GM04504 (cell line): ENCODE measurements at regions not wholly inside any gene's neighbourhood (a gene's known extent, or its start where the extent isn't known, plus 50 kb on each side); places are given as distances from the start of the nearest gene placed in this dataset.
"Not testable (repeated sequence)": the region's sequence is repeated elsewhere in the genome, so short reads cannot be mapped to it uniquely, and the experiment has no call there.

Experiments used
- DNase-seq: peaks from one replicate; pipeline ENCODE4 v3.0.0-alpha.2; 2012; ENCODE audit warnings: low read depth

- no peak for DNase-seq
Measured at GRCh38 chr2:150669492-150669891, 182.0 kb upstream of the RND3 start.

DNA sequence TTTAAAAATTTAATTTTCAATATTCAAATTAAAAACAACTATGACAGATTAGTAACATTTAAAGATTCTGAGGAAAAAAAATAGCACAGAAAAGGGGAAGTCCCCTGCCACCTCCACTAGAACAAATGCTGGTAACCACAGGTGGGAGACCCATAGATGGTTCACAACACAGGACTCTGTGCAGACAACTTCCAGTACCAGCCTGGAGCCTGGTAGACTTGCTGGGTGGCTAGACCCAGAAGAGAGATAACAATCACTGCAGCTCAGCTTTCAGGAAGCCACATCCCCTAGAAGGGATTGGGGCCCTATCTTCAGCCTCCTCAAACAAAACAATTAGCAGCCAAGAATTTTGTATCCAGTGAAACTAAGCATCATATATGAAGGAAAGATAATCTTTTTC is 179.6 kb upstream of the RND3 start:
- DNase-seq, result not testable (repeated sequence)

DNA sequence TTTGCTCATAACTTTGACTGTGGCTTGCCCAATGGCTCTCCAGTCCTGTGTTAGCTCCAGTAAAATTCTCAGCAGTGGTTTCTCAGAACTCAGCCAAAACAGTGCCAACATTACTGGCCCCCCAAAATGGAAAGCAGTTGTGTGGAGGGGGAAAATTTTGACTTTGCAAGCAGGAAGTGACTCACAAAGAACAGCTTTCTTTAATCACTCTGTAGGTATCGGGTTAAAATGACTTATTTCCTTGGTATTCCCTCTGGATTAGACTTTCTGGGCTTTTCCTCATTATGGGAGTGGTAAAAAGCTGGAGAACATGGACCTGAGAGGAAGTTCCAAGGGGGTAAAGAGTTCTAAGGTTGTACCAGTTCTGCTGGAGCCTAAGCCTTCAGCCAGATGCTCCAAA is 175.7 kb upstream of the RND3 start:
- peak; percentile 60 for DNase-seq

GRCh38 chr2:150656002-150656401 is 168.5 kb upstream of the RND3 start:
- no peak for DNase-seq

GRCh38 chr2:150653351-150653750 is 165.9 kb upstream of the RND3 start:
- DNase-seq, result no peak

GRCh38 chr2:150647943-150648342 is 160.5 kb upstream of the RND3 start:
- no peak for DNase-seq

- DNase-seq, result no peak
Measured at GRCh38 chr2:150646746-150647145, 159.3 kb upstream of the RND3 start.

GRCh38 chr2:150644298-150645067 is 157.0 kb upstream of the RND3 start:
- DNase-seq, result no peak

GRCh38 chr2:150643114-150643725 is 155.8 kb upstream of the RND3 start:
- no peak for DNase-seq

GRCh38 chr2:150640039-150640438 is 152.6 kb upstream of the RND3 start:
- no peak for DNase-seq

- DNase-seq, result no peak
Measured at GRCh38 chr2:150639383-150639782, 151.9 kb upstream of the RND3 start.

DNA sequence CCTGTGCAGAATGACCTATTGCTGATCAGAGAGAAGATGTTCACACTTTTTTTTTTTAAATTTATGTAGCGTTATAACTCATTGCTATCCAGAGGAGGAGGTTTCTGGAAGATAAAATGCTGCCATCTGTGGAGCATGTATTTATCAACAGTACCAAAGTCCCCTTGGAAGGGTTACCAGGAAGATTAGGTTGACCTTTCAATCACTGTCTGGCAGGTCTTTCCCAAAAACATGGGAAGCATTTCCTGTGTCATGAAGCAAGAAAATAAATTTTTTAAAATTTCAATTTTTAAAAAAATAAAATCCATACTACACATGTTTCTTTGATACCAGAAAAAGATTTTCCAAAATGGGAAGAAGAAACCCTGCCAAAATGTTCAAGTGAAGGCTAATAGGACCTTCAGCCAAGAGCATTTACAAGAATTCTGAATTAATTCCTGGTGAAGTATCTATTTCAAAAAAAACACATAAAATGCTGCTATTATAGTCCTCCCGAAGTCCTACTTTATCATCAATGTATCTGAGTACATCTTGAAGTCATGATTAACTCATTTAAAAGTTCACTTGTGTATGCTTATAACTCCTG is 143.9 kb upstream of the RND3 start:
- DNase-seq, result no peak

- DNase-seq, result no peak
Measured at GRCh38 chr2:150630587-150631235, 143.2 kb upstream of the RND3 start.

- no peak for DNase-seq
Measured at GRCh38 chr2:150627526-150627925, 140.1 kb upstream of the RND3 start.

DNA sequence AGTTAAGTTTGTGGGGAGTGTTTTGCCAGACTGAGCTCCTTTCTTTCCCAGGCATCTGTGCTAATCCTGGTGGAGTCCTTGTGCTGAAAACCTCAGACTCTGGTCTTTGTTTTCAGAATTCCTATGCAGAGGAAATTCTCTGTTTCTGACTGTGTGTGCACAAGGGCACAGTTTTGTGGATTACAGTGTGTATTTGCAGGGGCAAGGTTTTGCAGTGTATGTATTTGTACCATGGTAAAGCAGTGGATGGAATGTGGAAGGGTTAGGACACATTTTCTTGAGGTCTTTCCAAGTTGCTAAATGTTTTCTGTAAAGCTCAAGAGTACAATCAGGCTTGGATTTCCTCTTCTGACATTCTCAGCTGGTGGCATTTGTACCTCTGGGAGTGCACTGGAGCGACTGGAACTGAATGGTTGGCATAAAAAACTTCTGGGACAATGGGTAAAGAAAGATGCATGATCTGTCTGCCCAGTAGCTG is 139.5 kb upstream of the RND3 start:
- no peak for DNase-seq

DNA sequence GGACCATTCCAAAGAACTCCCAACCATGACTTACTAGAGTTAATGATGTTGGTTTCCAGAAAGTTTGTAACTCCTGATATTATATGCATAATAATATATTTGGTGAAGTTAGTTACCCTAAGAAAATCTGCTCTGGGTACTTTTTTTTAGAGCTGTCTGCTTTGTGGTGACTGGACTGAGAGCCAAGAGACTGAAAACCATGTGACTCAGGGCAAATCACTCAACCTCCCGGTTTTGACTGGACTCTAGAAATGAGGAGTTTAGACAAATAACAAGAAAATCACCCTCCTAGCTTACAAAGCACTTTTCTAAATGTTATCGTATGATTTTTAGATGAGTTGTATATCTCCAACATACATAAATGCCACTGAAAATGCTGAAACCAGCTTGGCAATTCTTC is 138.3 kb upstream of the RND3 start:
- DNase-seq, result no peak

- DNase-seq, result no peak
Measured at GRCh38 chr2:150625303-150625702, 137.8 kb upstream of the RND3 start.

GRCh38 chr2:150624001-150624401 is 136.5 kb upstream of the RND3 start:
- no peak for DNase-seq

- DNase-seq, result peak; percentile 44
Measured at GRCh38 chr2:150621526-150622213, 134.2 kb upstream of the RND3 start.

GRCh38 chr2:150620855-150621254 is 133.4 kb upstream of the RND3 start:
- no peak for DNase-seq

GRCh38 chr2:150620416-150620815 is 132.9 kb upstream of the RND3 start:
- no peak for DNase-seq
